ENCODE measurements at regions not wholly inside any gene's neighbourhood (a gene's known extent, or its start where the extent isn't known, plus 50 kb on each side); places are given as distances from the start of the nearest gene placed in this dataset.

GRCh38 chr3:194866236-194866635 is 180.6 kb downstream of the FAM43A start:
- TF ChIP-seq CTCF (conservative IDR thresholded peaks at IDR 0.05; ENCODE audit: low read depth, low read length) (no peak), EZH2 (IDR thresholded peaks at IDR 0.05; ENCODE audit: borderline replicate concordance, low read depth, low read length, poor library complexity, severe bottlenecking) (no peak)
